ENCODE measurements at regions not wholly inside any gene's neighbourhood (a gene's known extent, or its start where the extent isn't known, plus 50 kb on each side); places are given as distances from the start of the nearest gene placed in this dataset.
A peak's percentile ranks its signal among the peaks of the same experiment; 100 is the strongest.

DNA sequence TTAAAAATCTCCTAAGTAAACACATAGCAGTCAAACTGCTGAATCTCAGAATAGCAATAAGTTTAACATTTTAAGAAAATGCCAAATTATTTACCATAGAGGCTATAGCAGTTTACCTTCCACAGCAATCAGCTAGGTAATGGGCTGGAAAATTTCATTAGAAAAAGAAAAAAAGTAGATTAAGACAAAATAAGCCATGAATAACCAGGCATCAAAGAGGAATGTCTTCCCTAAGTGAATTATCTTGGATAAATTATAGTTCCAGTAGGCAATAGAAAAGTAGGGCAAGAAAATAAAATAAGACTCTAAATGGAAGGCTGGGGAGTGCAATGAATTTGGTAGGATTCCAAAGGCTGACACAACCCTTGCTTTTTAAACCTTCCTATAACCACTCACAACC lies 722.8 kb downstream of the TRAM1L1 start:
- no peaks in the 10 kb centered on the region for H3K4me1 ChIP-seq
- no peaks in the 10 kb centered on the region for H3K9me3 ChIP-seq (replicated peaks)
- TF ChIP-seq, protein P1, sequence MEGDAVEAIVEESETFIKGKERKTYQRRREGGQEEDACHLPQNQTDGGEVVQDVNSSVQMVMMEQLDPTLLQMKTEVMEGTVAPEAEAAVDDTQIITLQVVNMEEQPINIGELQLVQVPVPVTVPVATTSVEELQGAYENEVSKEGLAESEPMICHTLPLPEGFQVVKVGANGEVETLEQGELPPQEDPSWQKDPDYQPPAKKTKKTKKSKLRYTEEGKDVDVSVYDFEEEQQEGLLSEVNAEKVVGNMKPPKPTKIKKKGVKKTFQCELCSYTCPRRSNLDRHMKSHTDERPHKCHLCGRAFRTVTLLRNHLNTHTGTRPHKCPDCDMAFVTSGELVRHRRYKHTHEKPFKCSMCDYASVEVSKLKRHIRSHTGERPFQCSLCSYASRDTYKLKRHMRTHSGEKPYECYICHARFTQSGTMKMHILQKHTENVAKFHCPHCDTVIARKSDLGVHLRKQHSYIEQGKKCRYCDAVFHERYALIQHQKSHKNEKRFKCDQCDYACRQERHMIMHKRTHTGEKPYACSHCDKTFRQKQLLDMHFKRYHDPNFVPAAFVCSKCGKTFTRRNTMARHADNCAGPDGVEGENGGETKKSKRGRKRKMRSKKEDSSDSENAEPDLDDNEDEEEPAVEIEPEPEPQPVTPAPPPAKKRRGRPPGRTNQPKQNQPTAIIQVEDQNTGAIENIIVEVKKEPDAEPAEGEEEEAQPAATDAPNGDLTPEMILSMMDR (IDR thresholded peaks at IDR 0.05; ENCODE audit: borderline replicate concordance): no peak
- no peak overlapping the region for H3K27ac ChIP-seq (replicated peaks)
- H3K4me3 ChIP-seq: no peak overlapping the region
- intact Hi-C loops (cut with micrococcal nuclease): no loop called here
- no peaks in the 10 kb centered on the region for H3K27me3 ChIP-seq (ENCODE audit: low read depth)
- H3K36me3 ChIP-seq: no peaks in the 10 kb centered on the region
- DNase-seq: no peak

GRCh38 chr4:116361790-116362189 lies 723.6 kb downstream of the TRAM1L1 start:
- no peaks in the 10 kb centered on the region for H3K36me3 ChIP-seq
- no peaks in the 10 kb centered on the region for H3K4me1 ChIP-seq
- no peaks in the 10 kb centered on the region for H3K9me3 ChIP-seq (replicated peaks)
- no peak overlapping the region for H3K4me3 ChIP-seq
- TF ChIP-seq, protein P1 (IDR thresholded peaks at IDR 0.05; ENCODE audit: borderline replicate concordance): no peak
- no peak overlapping the region for H3K27ac ChIP-seq (replicated peaks)
- intact Hi-C loops (cut with micrococcal nuclease): no loop called here
- DNase-seq: no peak
- H3K27me3 ChIP-seq (ENCODE audit: low read depth): no peaks in the 10 kb centered on the region

- intact Hi-C loops (cut with micrococcal nuclease): no loop called here
- no peak for DNase-seq
- no peaks in the 10 kb centered on the region for H3K36me3 ChIP-seq
- H3K4me3 ChIP-seq: no peak overlapping the region
- H3K27ac ChIP-seq (replicated peaks): no peak overlapping the region
- H3K4me1 ChIP-seq: no peaks in the 10 kb centered on the region
- H3K9me3 ChIP-seq (replicated peaks): no peaks in the 10 kb centered on the region
- TF ChIP-seq, protein P1 (IDR thresholded peaks at IDR 0.05; ENCODE audit: borderline replicate concordance): peak; percentile 57
- H3K27me3 ChIP-seq (ENCODE audit: low read depth): no peaks in the 10 kb centered on the region
These were observed 726.6 kb downstream of the TRAM1L1 start for GRCh38 chr4:116358633-116359222.

DNA sequence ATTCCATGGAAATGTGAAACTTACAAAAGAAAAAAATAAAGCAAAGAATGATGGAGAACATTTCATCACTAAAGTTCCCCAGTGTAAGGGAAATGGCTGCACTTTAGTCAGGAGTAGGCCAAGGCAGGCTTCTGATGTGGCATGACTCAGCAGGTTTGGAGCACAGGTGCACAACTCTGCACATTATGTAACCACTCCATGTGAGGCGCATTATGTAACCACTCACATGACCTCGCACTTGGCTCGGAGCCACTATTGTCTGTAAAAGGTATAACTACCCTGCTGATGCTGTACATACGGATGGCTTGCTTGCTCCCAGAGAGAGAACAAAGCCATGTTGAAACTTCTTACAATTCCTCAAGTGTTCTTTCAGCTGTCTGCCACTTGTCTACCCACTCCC lies 727.6 kb downstream of the TRAM1L1 start:
- Histone ChIP-seq H3K27me3 (ENCODE audit: low read depth) (no peaks in the 10 kb centered on the region), H3K27ac (replicated peaks) (no peak overlapping the region), H3K4me3 (no peak overlapping the region), H3K36me3 (no peaks in the 10 kb centered on the region), H3K9me3 (replicated peaks) (no peaks in the 10 kb centered on the region), H3K4me1 (no peaks in the 10 kb centered on the region)
- intact Hi-C loops (cut with micrococcal nuclease): no loop called here
- TF ChIP-seq, protein P1 (IDR thresholded peaks at IDR 0.05; ENCODE audit: borderline replicate concordance): no peak
- no peak for DNase-seq

GRCh38 chr4:116346750-116347149 lies 738.6 kb downstream of the TRAM1L1 start:
- no peak for DNase-seq
- intact Hi-C loops (cut with micrococcal nuclease): no loop called here

More at GRCh38 chr4:116346750-116347149, 738.6 kb downstream of the TRAM1L1 start:
- no peaks in the 10 kb centered on the region for H3K9me3 ChIP-seq (replicated peaks)
- no peak overlapping the region for H3K4me3 ChIP-seq
- no peaks in the 10 kb centered on the region for H3K27me3 ChIP-seq (ENCODE audit: low read depth)
- H3K4me1 ChIP-seq: no peaks in the 10 kb centered on the region
- H3K36me3 ChIP-seq: no peaks in the 10 kb centered on the region
- TF ChIP-seq, protein P1 (IDR thresholded peaks at IDR 0.05; ENCODE audit: borderline replicate concordance): no peak
- no peak overlapping the region for H3K27ac ChIP-seq (replicated peaks)

All from left ventricle myocardium inferior (tissue), 1 donor.